ENCODE measurements at regions not wholly inside any gene's neighbourhood (a gene's known extent, or its start where the extent isn't known, plus 50 kb on each side); places are given as distances from the start of the nearest gene placed in this dataset.
"Not testable (repeated sequence)": the region's sequence is repeated elsewhere in the genome, so short reads cannot be mapped to it uniquely, and the experiment has no call there.

DNA sequence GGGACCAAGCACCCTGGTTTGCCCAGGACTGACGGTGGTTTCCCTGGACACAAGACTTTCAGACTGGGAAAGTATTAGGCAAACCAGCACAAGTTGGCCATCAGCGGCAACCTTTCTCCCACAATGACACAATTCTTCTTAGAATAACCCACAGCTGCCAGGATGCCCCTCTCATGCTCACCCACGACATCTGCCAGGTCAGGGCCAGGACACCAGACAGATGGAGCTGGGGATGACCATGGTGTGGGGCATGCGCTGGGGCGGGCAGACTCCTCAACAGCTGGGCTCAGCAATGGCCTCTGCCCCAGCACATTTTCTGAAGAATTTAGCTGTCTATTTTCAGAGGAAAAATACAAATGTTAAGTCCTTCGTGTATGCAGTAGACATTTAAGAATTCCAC is 226.4 kb downstream of the FNDC1 start:
- DNase-seq: no peak

DNA sequence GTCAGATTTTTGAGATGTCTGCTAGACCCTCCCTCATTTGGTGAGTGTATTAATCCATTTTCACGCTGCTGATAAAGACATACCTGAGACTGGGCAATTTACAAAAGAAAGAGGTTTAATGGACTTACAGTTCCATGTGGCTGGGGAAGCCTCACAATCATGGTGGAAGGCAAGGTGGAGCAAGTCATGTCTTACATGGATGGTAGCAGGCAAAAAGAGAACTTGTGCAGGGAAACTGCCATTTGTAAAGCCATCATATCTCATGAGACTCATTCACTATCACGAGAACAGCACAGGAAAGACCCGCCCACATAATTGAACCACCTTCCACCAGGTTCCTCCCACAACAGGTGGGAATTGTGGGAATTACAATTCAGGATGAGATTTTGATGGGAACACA is 223.5 kb downstream of the FNDC1 start:
- DNase-seq: not testable (repeated sequence)

- DNase-seq: no peak
These were observed 221.2 kb downstream of the FNDC1 start for GRCh38 chr6:159390381-159390780.

- DNase-seq: no peak
These were observed 220.5 kb downstream of the FNDC1 start for GRCh38 chr6:159389695-159390094.

GRCh38 chr6:159380114-159380513 is 210.9 kb downstream of the FNDC1 start:
- DNase-seq: no peak

GRCh38 chr6:159378411-159379328 is 209.5 kb downstream of the FNDC1 start:
- DNase-seq: no peak

GRCh38 chr6:159376516-159377158 is 207.4 kb downstream of the FNDC1 start:
- DNase-seq: no peak

DNA sequence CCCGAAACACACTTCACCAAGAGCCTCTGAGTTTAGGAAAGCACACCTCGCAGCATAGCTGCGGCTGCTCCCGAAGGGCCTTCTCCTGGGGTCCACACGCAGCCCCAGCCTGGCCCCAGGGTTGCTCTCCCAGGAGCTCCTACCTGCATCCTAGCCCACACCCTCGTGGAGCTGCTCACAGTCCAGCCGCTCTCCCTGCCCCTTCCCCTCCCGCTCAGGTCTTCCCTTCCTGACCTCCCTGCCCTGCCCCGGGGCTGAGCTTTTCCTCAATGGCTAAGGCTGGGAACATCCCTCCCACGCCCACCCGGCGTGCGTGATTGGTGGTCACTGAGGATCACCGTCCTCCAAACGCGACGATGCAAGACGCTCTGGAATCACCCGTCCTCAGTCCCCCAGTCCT is 205.8 kb downstream of the FNDC1 start:
- DNase-seq: no peak

DNA sequence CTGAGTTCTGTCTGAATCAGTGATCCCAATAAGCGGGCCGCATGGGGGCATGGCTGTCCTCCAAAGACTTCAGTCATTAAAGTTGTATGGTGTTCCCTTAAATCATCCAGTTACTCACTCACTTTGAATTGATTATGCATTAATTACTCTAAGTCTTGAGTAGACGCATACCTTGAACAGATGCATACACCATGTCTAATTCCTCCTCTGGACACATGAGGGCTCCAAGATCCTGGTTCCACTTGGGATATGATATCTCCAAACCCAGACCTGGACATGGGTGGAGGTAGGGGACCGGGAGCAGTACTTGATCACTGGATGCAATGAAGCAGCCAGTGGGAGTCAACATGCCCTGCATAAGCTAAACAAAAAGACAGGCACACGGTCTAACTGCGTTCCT is 204.5 kb downstream of the FNDC1 start:
- DNase-seq: no peak

GRCh38 chr6:159372333-159372732 is 203.1 kb downstream of the FNDC1 start:
- no peak for DNase-seq

GRCh38 chr6:159360306-159360705 is 191.1 kb downstream of the FNDC1 start:
- no peak for DNase-seq

DNA sequence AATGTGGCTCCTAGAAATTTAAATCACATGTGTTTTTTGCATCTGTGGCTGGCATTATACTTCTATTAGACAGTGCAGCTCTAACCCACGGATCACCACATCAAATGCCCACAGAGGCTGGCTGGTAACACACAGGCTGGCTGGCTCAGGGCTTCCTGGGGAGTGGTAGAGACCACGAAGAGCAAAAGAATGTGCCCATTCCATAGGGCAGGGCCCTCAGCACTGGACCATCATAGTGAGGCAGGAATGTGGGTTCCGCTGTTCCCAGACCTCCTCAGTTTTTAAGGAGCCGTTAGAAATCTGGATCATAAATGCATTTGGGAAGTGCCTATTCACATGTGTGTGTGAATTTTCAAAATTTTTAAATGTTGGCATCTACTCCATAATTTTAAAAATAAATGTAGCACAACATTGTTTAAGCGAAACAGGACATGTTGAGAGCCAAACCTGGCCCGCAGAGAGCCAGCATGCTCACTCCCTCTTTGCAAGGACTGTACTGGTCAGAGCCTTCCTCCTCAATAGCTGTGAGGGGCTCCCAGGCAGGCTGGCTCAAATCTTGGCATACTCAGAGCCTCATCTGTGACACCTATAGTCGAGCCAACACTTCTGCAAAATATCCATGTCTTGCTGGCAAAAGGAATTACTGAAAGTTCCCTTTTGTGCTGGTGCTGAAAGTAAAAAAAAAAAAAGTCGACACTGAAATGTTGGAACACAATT is 190.5 kb downstream of the FNDC1 start:
- DNase-seq: no peak

GRCh38 chr6:159358562-159358961 is 189.4 kb downstream of the FNDC1 start:
- no peak for DNase-seq

- no peak for DNase-seq
These were observed 188.2 kb downstream of the FNDC1 start for GRCh38 chr6:159357211-159357915.

GRCh38 chr6:159353193-159353592 is 184.0 kb downstream of the FNDC1 start:
- no peak for DNase-seq

DNA sequence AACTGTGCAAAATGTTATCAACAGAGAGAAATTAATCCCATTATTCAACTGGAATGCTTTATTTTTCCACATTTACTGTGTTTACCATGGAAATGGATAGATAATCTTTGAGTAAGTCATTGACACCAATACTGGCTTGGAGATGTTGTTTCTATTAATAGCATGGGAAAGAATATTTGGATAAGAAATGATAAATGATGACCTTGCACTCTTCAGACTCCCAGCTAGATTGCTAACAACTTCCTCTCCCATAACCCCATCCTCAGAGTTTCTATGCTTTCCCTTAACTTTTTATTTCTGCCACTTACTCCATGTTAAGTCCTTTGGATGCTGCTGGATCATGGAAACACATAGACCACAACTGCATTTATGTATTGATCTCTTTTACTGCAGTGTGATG is 182.5 kb downstream of the FNDC1 start:
- no peak for DNase-seq

DNA sequence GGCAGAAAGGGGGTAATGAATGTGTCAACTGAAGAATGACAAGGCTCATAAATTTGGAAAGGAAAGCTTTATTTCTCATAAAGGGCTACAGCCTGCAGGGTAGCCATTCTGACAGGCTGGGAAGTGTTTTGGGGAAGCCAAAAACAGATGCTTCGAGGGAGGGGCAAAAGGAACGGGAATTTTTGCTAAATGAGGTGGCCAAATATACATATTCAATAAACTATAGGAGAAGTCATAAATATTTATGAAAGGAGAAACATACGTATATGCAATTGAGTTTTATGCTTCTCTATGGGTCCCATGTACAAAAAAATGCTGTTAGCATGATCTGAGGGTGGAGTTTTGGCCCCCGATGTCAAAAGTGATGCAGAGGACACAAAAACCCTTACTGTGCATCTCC is 180.7 kb downstream of the FNDC1 start:
- DNase-seq: no peak

GRCh38 chr6:159343709-159344108 is 174.5 kb downstream of the FNDC1 start:
- no peak for DNase-seq

DNA sequence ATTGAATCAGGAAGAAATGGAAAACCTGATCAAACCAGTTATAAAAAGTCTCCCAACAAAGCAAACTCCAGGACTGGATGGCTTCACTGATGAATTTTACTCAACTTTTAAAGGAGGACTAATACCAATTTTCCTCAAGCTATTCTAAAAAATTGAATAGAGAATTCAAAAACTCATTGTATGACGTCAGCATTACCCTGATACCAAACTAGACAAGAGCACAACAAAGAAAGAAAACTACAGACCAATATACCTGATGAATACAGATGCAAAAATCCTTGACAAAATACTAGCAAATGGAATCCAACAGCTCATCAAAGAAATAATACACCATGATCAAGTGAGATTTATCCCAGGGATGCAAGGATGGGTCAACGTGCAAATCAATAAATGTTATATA is 172.9 kb downstream of the FNDC1 start:
- DNase-seq: no peak

DNA sequence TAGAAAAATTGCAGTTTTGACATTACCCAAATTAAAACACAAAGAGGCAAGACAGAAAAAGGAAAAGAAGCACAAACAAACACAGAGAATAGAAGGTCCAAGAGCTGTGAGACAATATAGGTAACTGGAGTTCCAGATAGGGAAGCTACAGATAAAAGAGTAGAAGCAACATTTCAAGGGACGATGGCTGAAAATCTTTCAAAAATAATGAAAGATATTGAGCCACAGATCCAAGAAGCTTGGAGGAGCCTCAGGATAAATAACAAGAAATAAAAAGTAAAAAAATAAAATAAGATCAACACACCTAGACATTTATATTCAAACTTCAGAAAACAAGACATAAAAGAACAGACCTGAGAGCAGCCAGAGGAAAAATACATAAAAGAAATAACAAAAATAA is 164.9 kb downstream of the FNDC1 start:
- no peak for DNase-seq

- DNase-seq: no peak
These were observed 162.3 kb downstream of the FNDC1 start for GRCh38 chr6:159331451-159331850.

DNA sequence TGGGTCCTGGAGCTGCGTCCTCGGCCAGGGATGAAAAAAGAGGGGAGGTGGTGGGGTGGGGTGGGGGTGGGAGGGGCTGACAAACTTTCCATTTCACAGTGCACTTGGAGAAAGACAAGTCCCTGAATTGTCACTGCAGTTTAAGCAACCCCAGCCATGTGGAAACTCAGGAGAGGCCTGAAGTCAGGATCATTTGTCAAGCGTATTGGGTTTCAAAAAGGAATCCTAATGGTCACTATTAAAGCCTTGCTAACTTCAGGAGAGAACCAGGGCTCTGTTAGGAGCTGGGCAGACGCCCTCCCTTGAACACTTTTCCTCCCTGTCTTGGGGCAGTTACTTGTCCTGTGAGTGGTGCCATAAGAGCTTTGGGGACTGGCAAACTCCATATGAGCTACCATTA is 159.9 kb downstream of the FNDC1 start:
- DNase-seq: no peak

- DNase-seq: no peak
These were observed 158.9 kb downstream of the FNDC1 start for GRCh38 chr6:159328052-159328451.

All from NCI-H1105 treated with DMSO at 0.1 percent for 48 hours (cell line).